ENCODE measurements at regions not wholly inside any gene's neighbourhood (a gene's known extent, or its start where the extent isn't known, plus 50 kb on each side); places are given as distances from the start of the nearest gene placed in this dataset.

DNA sequence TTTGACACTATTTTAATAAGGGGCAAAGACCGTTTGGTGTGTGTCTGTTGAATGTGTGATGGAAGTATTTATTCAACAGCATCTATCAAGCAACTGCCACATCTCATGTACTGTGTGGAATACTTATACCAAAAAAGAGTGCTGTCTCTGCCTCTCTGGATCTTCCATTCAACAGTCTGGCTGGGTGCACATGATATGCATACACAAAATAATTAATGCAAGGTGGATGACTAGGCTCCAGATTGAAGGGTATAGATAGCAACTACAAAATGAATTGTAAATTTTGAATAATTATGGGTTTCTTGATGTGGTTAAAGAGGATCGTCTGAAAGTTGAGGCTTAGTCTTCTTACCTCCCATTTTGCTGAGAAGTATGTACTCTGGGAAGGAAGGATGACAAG, 145.9 kb upstream of the OTX2 start:
- intact Hi-C loops (cut with DNase I): no loop called here
- H3K27me3 ChIP-seq: no peaks in the 10 kb centered on the region
- WGBS: 53% methylated on average over 2 of the region's 2 CpGs
- no peak overlapping the region for H3K27ac ChIP-seq (replicated peaks in 1 of 4)
- TF ChIP-seq, protein P1, sequence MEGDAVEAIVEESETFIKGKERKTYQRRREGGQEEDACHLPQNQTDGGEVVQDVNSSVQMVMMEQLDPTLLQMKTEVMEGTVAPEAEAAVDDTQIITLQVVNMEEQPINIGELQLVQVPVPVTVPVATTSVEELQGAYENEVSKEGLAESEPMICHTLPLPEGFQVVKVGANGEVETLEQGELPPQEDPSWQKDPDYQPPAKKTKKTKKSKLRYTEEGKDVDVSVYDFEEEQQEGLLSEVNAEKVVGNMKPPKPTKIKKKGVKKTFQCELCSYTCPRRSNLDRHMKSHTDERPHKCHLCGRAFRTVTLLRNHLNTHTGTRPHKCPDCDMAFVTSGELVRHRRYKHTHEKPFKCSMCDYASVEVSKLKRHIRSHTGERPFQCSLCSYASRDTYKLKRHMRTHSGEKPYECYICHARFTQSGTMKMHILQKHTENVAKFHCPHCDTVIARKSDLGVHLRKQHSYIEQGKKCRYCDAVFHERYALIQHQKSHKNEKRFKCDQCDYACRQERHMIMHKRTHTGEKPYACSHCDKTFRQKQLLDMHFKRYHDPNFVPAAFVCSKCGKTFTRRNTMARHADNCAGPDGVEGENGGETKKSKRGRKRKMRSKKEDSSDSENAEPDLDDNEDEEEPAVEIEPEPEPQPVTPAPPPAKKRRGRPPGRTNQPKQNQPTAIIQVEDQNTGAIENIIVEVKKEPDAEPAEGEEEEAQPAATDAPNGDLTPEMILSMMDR (IDR thresholded peaks at IDR 0.05): no peak
- TF ChIP-seq POLR2AphosphoS5 (IDR thresholded peaks at IDR 0.05): no peak
- TF ChIP-seq POLR2A (IDR thresholded peaks at IDR 0.05; ENCODE audit: low read depth): no peak
- TF ChIP-seq EP300 (IDR thresholded peaks at IDR 0.05): no peak
- H3K36me3 ChIP-seq: no peaks in the 10 kb centered on the region
- DNase-seq (ENCODE audit: extremely low spot score): no peak
- no peaks in the 10 kb centered on the region for H3K9me3 ChIP-seq
- no peak overlapping the region for H3K4me3 ChIP-seq
- H3K4me1 ChIP-seq: no peaks in the 10 kb centered on the region

DNA sequence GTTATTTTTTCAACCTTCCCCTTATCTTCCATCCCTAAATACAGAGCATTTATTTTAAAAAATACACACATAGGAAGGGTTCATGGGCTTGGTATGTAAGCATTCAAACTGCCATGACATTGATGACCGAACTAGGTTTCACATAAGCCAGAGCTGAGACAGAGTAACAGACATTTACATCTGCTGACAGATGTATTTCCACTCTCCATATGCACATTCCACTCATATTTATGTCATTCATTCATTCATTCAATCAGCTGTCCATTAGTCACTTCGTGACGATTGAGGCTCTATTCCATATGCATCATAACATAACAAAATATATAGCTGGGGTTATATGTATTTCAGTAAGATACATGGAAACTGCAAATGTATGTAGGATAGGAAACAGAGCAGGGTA, 145.5 kb upstream of the OTX2 start:
- no peak for TF ChIP-seq POLR2AphosphoS5 (IDR thresholded peaks at IDR 0.05)
- no peak for TF ChIP-seq POLR2A (IDR thresholded peaks at IDR 0.05; ENCODE audit: low read depth)
- TF ChIP-seq, protein P1 (IDR thresholded peaks at IDR 0.05): no peak
- no peak for TF ChIP-seq EP300 (IDR thresholded peaks at IDR 0.05)
- intact Hi-C loops (cut with DNase I): no loop called here
- WGBS: 81% methylated on average over 3 of the region's 3 CpGs
- Histone ChIP-seq H3K27me3 (no peaks in the 10 kb centered on the region), H3K4me1 (no peaks in the 10 kb centered on the region), H3K4me3 (no peak overlapping the region), H3K36me3 (no peaks in the 10 kb centered on the region), H3K9me3 (no peaks in the 10 kb centered on the region), H3K27ac (replicated peaks in 1 of 4) (no peak overlapping the region)
- no peak for DNase-seq (ENCODE audit: extremely low spot score)

DNA sequence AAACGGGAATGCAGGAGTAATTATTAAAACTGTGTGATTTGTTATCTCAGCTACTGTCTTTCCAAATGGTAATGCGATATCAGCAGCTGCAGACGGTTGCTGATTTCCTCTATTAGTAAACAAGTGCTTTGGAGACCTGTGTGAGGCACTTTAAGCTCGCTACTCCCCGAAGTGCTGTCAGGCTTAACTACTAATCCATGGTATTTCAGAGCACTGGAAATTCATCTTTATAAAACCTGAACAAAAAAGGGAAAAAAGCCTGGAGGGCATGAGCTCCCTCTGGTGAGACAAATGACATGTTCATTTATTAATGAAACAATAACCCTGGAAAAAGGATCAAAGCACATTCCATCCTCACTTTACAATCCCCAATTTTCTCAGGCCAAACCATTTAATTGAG, 143.6 kb upstream of the OTX2 start:
- Histone ChIP-seq H3K27ac (replicated peaks in 1 of 4) (no peak overlapping the region), H3K4me1 (peaks cover 0 to 6% (median 0%) of the 10 kb centered on the region in 4 donors), H3K4me3 (no peak overlapping the region), H3K27me3 (no peaks in the 10 kb centered on the region), H3K36me3 (no peaks in the 10 kb centered on the region), H3K9me3 (no peaks in the 10 kb centered on the region)
- intact Hi-C loops (cut with DNase I): no loop called here
- WGBS: 44% methylated on average over 5 of the region's 5 CpGs
- DNase-seq (ENCODE audit: extremely low spot score): no peak
- TF ChIP-seq POLR2AphosphoS5 (IDR thresholded peaks at IDR 0.05) (no peak), POLR2A (IDR thresholded peaks at IDR 0.05; ENCODE audit: low read depth) (no peak), EP300 (IDR thresholded peaks at IDR 0.05) (no peak)
- TF ChIP-seq, protein P1 (IDR thresholded peaks at IDR 0.05): no peak

DNA sequence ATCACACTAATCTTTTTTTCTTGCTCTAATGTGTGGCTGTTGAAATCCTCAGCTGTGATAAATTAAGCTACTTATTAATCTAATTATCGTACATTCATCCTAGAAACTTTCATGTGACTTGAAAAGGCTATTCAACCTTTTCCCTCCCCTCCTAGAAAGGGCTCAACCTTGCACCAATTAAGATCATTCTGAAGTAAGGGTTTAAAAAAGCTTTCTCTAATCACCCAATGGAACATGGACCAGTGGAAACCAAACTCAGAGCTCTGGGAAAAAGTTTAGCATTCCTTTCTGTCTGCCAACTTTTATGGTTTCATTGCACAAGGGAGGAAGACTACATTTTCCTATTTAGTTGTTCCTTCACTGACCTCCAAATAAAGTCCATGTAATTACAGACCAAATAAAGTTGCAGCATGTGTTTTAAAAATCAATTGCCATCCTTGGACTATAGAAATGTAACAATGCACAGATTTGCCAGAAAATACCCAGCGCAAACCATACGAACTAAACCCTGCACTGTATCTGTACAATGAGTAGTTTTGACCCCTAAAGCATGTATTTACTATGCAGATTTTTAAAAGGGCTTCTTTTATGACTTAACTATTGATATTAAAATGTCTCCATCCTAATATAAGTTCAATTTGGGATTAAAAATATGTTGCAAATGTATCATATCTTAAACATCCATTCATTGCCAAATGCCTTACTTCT, 142.6 kb upstream of the OTX2 start:
- peaks cover 0 to 6% (median 0%) of the 10 kb centered on the region in 4 donors for H3K4me1 ChIP-seq
- intact Hi-C loops (cut with DNase I): no loop called here
- H3K27ac ChIP-seq (replicated peaks in 1 of 4): no peak overlapping the region
- no peak for DNase-seq (ENCODE audit: extremely low spot score)
- no peaks in the 10 kb centered on the region for H3K27me3 ChIP-seq
- H3K9me3 ChIP-seq: no peaks in the 10 kb centered on the region
- H3K4me3 ChIP-seq: no peak overlapping the region
- H3K36me3 ChIP-seq: no peaks in the 10 kb centered on the region
- TF ChIP-seq POLR2A (IDR thresholded peaks at IDR 0.05; ENCODE audit: low read depth): no peak
- WGBS: 93% methylated on average over 3 of the region's 3 CpGs

DNA sequence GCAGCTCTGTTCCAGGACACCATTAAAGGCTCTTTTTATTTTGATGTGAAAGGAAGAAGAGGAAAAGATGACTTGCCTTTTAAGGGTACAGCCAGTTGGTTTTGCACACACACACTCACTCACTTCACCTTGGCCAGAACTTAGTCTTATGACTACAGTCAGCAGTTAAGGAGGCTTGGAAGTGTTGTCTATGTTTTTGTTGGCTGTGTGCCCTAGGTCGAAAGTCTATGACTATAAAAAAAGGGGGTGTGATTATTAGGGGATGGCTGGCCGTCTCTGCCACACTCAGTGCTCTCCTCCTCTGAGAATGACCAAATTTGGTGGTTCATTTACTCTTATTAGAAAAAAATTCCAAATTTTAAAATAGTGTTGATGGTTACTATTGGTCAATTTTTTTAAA, 139.5 kb upstream of the OTX2 start:
- no peak overlapping the region for H3K27ac ChIP-seq (replicated peaks in 1 of 4)
- H3K4me1 ChIP-seq: peaks cover 0 to 6% (median 0%) of the 10 kb centered on the region in 4 donors
- WGBS: 19% methylated on average over 2 of the region's 2 CpGs
- H3K36me3 ChIP-seq: no peaks in the 10 kb centered on the region
- no peak for TF ChIP-seq POLR2A (IDR thresholded peaks at IDR 0.05; ENCODE audit: low read depth)
- no peak for TF ChIP-seq EP300 (IDR thresholded peaks at IDR 0.05)
- no peak for TF ChIP-seq POLR2AphosphoS5 (IDR thresholded peaks at IDR 0.05)
- TF ChIP-seq, protein P1 (IDR thresholded peaks at IDR 0.05): no peak
- no peaks in the 10 kb centered on the region for H3K9me3 ChIP-seq
- intact Hi-C loops (cut with DNase I): no loop called here
- DNase-seq (ENCODE audit: extremely low spot score): no peak
- no peak overlapping the region for H3K4me3 ChIP-seq
- H3K27me3 ChIP-seq: no peaks in the 10 kb centered on the region
